Prostate gland (tissue), 2 donors: ENCODE measurements at regions not wholly inside any gene's neighbourhood (a gene's known extent, or its start where the extent isn't known, plus 50 kb on each side); places are given as distances from the start of the nearest gene placed in this dataset.

Source experiments
- CTCF ChIP-seq, 4 experiments: fragments of 200-600 bp in 2 of 4; fragments of 450-650 bp in 2 of 4; sonication (generic) in 2 of 4; IDR thresholded peaks; 1 replicate in 3 of 4; 2 replicates in 1 of 4; pipeline ENCODE4 v1.5.1; 2016 to 2019; ENCODE audit warnings: antibody characterized with exemption in 4 of 4, mild to moderate bottlenecking in 2 of 4, moderate library complexity in 2 of 4
- POLR2A ChIP-seq: fragments of 450-650 bp; IDR thresholded peaks from one replicate; pipeline ENCODE4 v1.6.1; 2016; ENCODE audit warnings: antibody characterized with exemption, mild to moderate bottlenecking
- POLR2AphosphoS5 ChIP-seq: sonication (generic); formaldehyde crosslinking; IDR thresholded peaks from one replicate; pipeline ENCODE4 v1.6.1; 2017; ENCODE audit warnings: antibody characterized with exemption

DNA sequence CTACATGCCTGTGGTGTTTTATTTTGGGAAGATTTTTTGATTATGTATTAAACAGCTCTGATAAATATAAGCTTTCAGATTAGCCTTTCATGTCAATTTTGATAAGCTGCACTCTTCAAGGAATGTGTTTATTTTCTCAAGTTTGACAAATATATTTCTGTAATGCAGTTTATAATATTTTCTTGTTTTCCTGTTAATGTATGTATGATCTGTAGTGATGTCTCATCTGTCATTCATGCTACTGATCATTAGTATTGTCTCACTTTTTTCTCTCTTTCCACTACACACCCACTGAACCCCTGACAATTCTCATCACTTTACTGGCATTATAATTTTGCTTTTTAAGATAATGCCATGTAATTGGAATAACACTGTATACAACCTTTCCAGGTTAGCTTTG lies 100.9 kb downstream of the TMEM18 start:
- TF ChIP-seq CTCF (IDR thresholded peaks at IDR 0.05) (no peak), POLR2A (no peak), POLR2AphosphoS5 (no peak)
